ENCODE measurements at regions not wholly inside any gene's neighbourhood (a gene's known extent, or its start where the extent isn't known, plus 50 kb on each side); places are given as distances from the start of the nearest gene placed in this dataset.

DNA sequence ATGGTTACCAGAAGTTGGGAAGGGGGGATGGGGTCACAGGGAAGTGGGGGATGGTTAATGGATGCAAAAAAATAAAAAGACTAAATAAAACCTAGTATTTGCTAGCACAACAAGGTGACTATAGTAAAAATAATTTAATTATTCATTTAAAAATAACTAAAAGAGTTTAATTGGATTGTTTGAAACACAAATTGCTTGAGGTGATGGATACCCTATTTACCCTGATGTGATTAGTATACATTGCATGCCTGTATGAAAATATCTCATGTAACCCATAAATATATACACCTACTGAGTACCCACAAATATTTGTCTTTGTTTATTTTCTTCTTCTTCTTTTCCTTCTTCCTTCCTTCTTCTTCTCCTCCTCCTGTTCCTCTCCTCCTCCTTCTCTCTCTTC is 57.8 kb upstream of the MACF1 start (continued):
- TF ChIP-seq, protein P1, sequence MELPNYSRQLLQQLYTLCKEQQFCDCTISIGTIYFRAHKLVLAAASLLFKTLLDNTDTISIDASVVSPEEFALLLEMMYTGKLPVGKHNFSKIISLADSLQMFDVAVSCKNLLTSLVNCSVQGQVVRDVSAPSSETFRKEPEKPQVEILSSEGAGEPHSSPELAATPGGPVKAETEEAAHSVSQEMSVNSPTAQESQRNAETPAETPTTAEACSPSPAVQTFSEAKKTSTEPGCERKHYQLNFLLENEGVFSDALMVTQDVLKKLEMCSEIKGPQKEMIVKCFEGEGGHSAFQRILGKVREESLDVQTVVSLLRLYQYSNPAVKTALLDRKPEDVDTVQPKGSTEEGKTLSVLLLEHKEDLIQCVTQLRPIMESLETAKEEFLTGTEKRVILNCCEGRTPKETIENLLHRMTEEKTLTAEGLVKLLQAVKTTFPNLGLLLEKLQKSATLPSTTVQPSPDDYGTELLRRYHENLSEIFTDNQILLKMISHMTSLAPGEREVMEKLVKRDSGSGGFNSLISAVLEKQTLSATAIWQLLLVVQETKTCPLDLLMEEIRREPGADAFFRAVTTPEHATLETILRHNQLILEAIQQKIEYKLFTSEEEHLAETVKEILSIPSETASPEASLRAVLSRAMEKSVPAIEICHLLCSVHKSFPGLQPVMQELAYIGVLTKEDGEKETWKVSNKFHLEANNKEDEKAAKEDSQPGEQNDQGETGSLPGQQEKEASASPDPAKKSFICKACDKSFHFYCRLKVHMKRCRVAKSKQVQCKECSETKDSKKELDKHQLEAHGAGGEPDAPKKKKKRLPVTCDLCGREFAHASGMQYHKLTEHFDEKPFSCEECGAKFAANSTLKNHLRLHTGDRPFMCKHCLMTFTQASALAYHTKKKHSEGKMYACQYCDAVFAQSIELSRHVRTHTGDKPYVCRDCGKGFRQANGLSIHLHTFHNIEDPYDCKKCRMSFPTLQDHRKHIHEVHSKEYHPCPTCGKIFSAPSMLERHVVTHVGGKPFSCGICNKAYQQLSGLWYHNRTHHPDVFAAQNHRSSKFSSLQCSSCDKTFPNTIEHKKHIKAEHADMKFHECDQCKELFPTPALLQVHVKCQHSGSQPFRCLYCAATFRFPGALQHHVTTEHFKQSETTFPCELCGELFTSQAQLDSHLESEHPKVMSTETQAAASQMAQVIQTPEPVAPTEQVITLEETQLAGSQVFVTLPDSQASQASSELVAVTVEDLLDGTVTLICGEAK (IDR thresholded peaks at IDR 0.05; ENCODE audit: borderline replicate concordance) = no peak
- TF ChIP-seq TCF3 (IDR thresholded peaks at IDR 0.05; ENCODE audit: borderline replicate concordance, insufficient read depth, low read depth, low read length) (no peak), ZNF384 (IDR thresholded peaks at IDR 0.05; ENCODE audit: borderline replicate concordance, low read depth, low read length) (no peak), POU2F2 (IDR thresholded peaks at IDR 0.05; ENCODE audit: borderline replicate concordance, low read depth, low read length) (no peak), BCL11A (IDR thresholded peaks at IDR 0.05; ENCODE audit: low read depth, low read length) (no peak)
- TF ChIP-seq, protein P2, sequence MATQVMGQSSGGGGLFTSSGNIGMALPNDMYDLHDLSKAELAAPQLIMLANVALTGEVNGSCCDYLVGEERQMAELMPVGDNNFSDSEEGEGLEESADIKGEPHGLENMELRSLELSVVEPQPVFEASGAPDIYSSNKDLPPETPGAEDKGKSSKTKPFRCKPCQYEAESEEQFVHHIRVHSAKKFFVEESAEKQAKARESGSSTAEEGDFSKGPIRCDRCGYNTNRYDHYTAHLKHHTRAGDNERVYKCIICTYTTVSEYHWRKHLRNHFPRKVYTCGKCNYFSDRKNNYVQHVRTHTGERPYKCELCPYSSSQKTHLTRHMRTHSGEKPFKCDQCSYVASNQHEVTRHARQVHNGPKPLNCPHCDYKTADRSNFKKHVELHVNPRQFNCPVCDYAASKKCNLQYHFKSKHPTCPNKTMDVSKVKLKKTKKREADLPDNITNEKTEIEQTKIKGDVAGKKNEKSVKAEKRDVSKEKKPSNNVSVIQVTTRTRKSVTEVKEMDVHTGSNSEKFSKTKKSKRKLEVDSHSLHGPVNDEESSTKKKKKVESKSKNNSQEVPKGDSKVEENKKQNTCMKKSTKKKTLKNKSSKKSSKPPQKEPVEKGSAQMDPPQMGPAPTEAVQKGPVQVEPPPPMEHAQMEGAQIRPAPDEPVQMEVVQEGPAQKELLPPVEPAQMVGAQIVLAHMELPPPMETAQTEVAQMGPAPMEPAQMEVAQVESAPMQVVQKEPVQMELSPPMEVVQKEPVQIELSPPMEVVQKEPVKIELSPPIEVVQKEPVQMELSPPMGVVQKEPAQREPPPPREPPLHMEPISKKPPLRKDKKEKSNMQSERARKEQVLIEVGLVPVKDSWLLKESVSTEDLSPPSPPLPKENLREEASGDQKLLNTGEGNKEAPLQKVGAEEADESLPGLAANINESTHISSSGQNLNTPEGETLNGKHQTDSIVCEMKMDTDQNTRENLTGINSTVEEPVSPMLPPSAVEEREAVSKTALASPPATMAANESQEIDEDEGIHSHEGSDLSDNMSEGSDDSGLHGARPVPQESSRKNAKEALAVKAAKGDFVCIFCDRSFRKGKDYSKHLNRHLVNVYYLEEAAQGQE (IDR thresholded peaks at IDR 0.05; ENCODE audit: low read depth, low read length) = no peak
- TF ChIP-seq, protein P3, sequence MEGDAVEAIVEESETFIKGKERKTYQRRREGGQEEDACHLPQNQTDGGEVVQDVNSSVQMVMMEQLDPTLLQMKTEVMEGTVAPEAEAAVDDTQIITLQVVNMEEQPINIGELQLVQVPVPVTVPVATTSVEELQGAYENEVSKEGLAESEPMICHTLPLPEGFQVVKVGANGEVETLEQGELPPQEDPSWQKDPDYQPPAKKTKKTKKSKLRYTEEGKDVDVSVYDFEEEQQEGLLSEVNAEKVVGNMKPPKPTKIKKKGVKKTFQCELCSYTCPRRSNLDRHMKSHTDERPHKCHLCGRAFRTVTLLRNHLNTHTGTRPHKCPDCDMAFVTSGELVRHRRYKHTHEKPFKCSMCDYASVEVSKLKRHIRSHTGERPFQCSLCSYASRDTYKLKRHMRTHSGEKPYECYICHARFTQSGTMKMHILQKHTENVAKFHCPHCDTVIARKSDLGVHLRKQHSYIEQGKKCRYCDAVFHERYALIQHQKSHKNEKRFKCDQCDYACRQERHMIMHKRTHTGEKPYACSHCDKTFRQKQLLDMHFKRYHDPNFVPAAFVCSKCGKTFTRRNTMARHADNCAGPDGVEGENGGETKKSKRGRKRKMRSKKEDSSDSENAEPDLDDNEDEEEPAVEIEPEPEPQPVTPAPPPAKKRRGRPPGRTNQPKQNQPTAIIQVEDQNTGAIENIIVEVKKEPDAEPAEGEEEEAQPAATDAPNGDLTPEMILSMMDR (IDR thresholded peaks at IDR 0.05 in 2 of 3, conservative IDR thresholded peaks at IDR 0.05 in 1 of 3; ENCODE audit: control insufficient read depth in 2 of 3, extremely low read depth in 1 of 3, insufficient read depth in 1 of 3, low read depth in 3 of 3, low read length in 3 of 3) = no peak

Measured in GM12878 (cell line).